ENCODE measurements at regions not wholly inside any gene's neighbourhood (a gene's known extent, or its start where the extent isn't known, plus 50 kb on each side); places are given as distances from the start of the nearest gene placed in this dataset.

GRCh38 chr18:78087338-78087737, 837.7 kb downstream of the GALR1 start:
- Histone ChIP-seq H3K36me3 (ENCODE audit: control insufficient read depth in 2 of 3, insufficient read depth in 3 of 3, low read length in 3 of 3) (no peaks in the 10 kb centered on the region), H3K4me3 (ENCODE audit: low read length) (no peak overlapping the region), H3K27me3 (ENCODE audit: control insufficient read depth in 2 of 2, insufficient read depth in 2 of 2, low read length in 2 of 2) (no peaks in the 10 kb centered on the region), H3K9me3 (ENCODE audit: control insufficient read depth in 2 of 3, low read length in 3 of 3) (no peaks in the 10 kb centered on the region), H3K27ac (ENCODE audit: low read depth, low read length) (no peak overlapping the region), H3K4me1 (ENCODE audit: control insufficient read depth in 2 of 2, insufficient read depth in 2 of 2, low read length in 2 of 2) (no peaks in the 10 kb centered on the region)
- POLR2A ChIA-PET: no interaction called here
- H3K9me3 Mint-ChIP-seq: peaks cover 0 to 5% (median 0%) of the 10 kb centered on the region in 11 donors
- no peaks in the 10 kb centered on the region for H3K36me3 Mint-ChIP-seq
- DNase-seq: no peak
- no peak for ATAC-seq
- H3K27ac Mint-ChIP-seq: no peak overlapping the region
- no peaks in the 10 kb centered on the region for H3K4me1 Mint-ChIP-seq
- peaks cover 0 to 19% (median 0%) of the 10 kb centered on the region in 5 donors for H3K27me3 Mint-ChIP-seq
- intact Hi-C loops (cut with micrococcal nuclease): no loop called here
- no peak overlapping the region for H3K4me3 Mint-ChIP-seq
- CTCF ChIA-PET: no interaction called here

- Mint-ChIP-seq H3K27me3 (no peaks in the 10 kb centered on the region), H3K4me3 (no peak overlapping the region), H3K27ac (no peak overlapping the region), H3K4me1 (no peaks in the 10 kb centered on the region), H3K36me3 (no peaks in the 10 kb centered on the region), H3K9me3 (peaks cover 0 to 5% (median 0%) of the 10 kb centered on the region in 11 donors)
- no peaks in the 10 kb centered on the region for H3K27me3 ChIP-seq (ENCODE audit: control insufficient read depth in 2 of 2, insufficient read depth in 2 of 2, low read length in 2 of 2)
- ATAC-seq: no peak
- H3K36me3 ChIP-seq (ENCODE audit: control insufficient read depth in 2 of 3, insufficient read depth in 3 of 3, low read length in 3 of 3): no peaks in the 10 kb centered on the region
- POLR2A ChIA-PET: no interaction called here
- no peak overlapping the region for H3K27ac ChIP-seq (ENCODE audit: low read depth, low read length)
- DNase-seq: no peak
- CTCF ChIA-PET: no interaction called here
- H3K4me1 ChIP-seq (ENCODE audit: control insufficient read depth in 2 of 2, insufficient read depth in 2 of 2, low read length in 2 of 2): no peaks in the 10 kb centered on the region
- intact Hi-C loops (cut with micrococcal nuclease): no loop called here
- no peak overlapping the region for H3K4me3 ChIP-seq (ENCODE audit: low read length)
- no peaks in the 10 kb centered on the region for H3K9me3 ChIP-seq (ENCODE audit: control insufficient read depth in 2 of 3, low read length in 3 of 3)
Measured at GRCh38 chr18:78090584-78090983, 840.9 kb downstream of the GALR1 start.

GRCh38 chr18:78092901-78093300, 843.3 kb downstream of the GALR1 start:
- POLR2A ChIA-PET: no interaction called here

GRCh38 chr18:78099979-78100588, 850.4 kb downstream of the GALR1 start:
- Mint-ChIP-seq H3K36me3 (no peaks in the 10 kb centered on the region), H3K27ac (no peak overlapping the region), H3K9me3 (peaks cover 0 to 17% (median 5%) of the 10 kb centered on the region in 11 donors), H3K4me1 (no peaks in the 10 kb centered on the region), H3K4me3 (no peak overlapping the region), H3K27me3 (peaks cover 0 to 17% (median 3%) of the 10 kb centered on the region in 5 donors)
- intact Hi-C loops (cut with micrococcal nuclease): no loop called here
- ChIA-PET CTCF (no interaction called here), POLR2A (no interaction called here)
- H3K27me3 ChIP-seq (ENCODE audit: control insufficient read depth in 2 of 2, insufficient read depth in 2 of 2, low read length in 2 of 2): no peaks in the 10 kb centered on the region
- H3K27ac ChIP-seq (ENCODE audit: low read depth, low read length): no peak overlapping the region
- no peaks in the 10 kb centered on the region for H3K36me3 ChIP-seq (ENCODE audit: control insufficient read depth in 2 of 3, insufficient read depth in 3 of 3, low read length in 3 of 3)
- H3K4me1 ChIP-seq (ENCODE audit: control insufficient read depth in 2 of 2, insufficient read depth in 2 of 2, low read length in 2 of 2): no peaks in the 10 kb centered on the region
- ATAC-seq (no peak), DNase-seq (no peak)
- H3K4me3 ChIP-seq (ENCODE audit: low read length): no peak overlapping the region
- H3K9me3 ChIP-seq (ENCODE audit: control insufficient read depth in 2 of 3, low read length in 3 of 3): no peaks in the 10 kb centered on the region

More at GRCh38 chr18:78092901-78093300, 843.3 kb downstream of the GALR1 start:
- Mint-ChIP-seq H3K27me3 (peaks cover 0 to 9% (median 3%) of the 10 kb centered on the region in 5 donors), H3K36me3 (no peaks in the 10 kb centered on the region), H3K27ac (no peak overlapping the region), H3K9me3 (peaks cover 0 to 11% (median 0%) of the 10 kb centered on the region in 11 donors), H3K4me1 (no peaks in the 10 kb centered on the region), H3K4me3 (no peak overlapping the region)
- intact Hi-C loops (cut with micrococcal nuclease): no loop called here
- DNase-seq (no peak), ATAC-seq (no peak)
- H3K4me1 ChIP-seq (ENCODE audit: control insufficient read depth in 2 of 2, insufficient read depth in 2 of 2, low read length in 2 of 2): no peaks in the 10 kb centered on the region
- no peak overlapping the region for H3K4me3 ChIP-seq (ENCODE audit: low read length)
- H3K27me3 ChIP-seq (ENCODE audit: control insufficient read depth in 2 of 2, insufficient read depth in 2 of 2, low read length in 2 of 2): no peaks in the 10 kb centered on the region
- CTCF ChIA-PET: no interaction called here
- no peak overlapping the region for H3K27ac ChIP-seq (ENCODE audit: low read depth, low read length)
- H3K9me3 ChIP-seq (ENCODE audit: control insufficient read depth in 2 of 3, low read length in 3 of 3): no peaks in the 10 kb centered on the region
- no peaks in the 10 kb centered on the region for H3K36me3 ChIP-seq (ENCODE audit: control insufficient read depth in 2 of 3, insufficient read depth in 3 of 3, low read length in 3 of 3)

- Mint-ChIP-seq H3K27ac (no peak overlapping the region), H3K27me3 (peaks cover 0 to 17% (median under 1%) of the 10 kb centered on the region in 5 donors), H3K4me1 (no peaks in the 10 kb centered on the region), H3K4me3 (no peak overlapping the region), H3K36me3 (no peaks in the 10 kb centered on the region), H3K9me3 (peaks cover 0 to 13% (median 5%) of the 10 kb centered on the region in 11 donors)
- Histone ChIP-seq H3K4me1 (ENCODE audit: control insufficient read depth in 2 of 2, insufficient read depth in 2 of 2, low read length in 2 of 2) (no peaks in the 10 kb centered on the region), H3K4me3 (ENCODE audit: low read length) (no peak overlapping the region), H3K9me3 (ENCODE audit: control insufficient read depth in 2 of 3, low read length in 3 of 3) (no peaks in the 10 kb centered on the region), H3K27me3 (ENCODE audit: control insufficient read depth in 2 of 2, insufficient read depth in 2 of 2, low read length in 2 of 2) (no peaks in the 10 kb centered on the region), H3K27ac (ENCODE audit: low read depth, low read length) (no peak overlapping the region), H3K36me3 (ENCODE audit: control insufficient read depth in 2 of 3, insufficient read depth in 3 of 3, low read length in 3 of 3) (no peaks in the 10 kb centered on the region)
- ATAC-seq: no peak
- ChIA-PET CTCF (no interaction called here), POLR2A (no interaction called here)
- intact Hi-C loops (cut with micrococcal nuclease): no loop called here
- DNase-seq: no peak
Measured at GRCh38 chr18:78101091-78101490, 851.4 kb downstream of the GALR1 start.

- Mint-ChIP-seq H3K9me3 (peaks cover 0 to 13% (median 8%) of the 10 kb centered on the region in 11 donors), H3K4me3 (no peak overlapping the region), H3K27ac (no peak overlapping the region), H3K36me3 (no peaks in the 10 kb centered on the region), H3K27me3 (peaks cover 0 to 20% (median under 1%) of the 10 kb centered on the region in 5 donors), H3K4me1 (no peaks in the 10 kb centered on the region)
- H3K36me3 ChIP-seq (ENCODE audit: control insufficient read depth in 2 of 3, insufficient read depth in 3 of 3, low read length in 3 of 3): no peaks in the 10 kb centered on the region
- ATAC-seq (no peak), DNase-seq (no peak)
- no peaks in the 10 kb centered on the region for H3K4me1 ChIP-seq (ENCODE audit: control insufficient read depth in 2 of 2, insufficient read depth in 2 of 2, low read length in 2 of 2)
- H3K9me3 ChIP-seq (ENCODE audit: control insufficient read depth in 2 of 3, low read length in 3 of 3): no peaks in the 10 kb centered on the region
- intact Hi-C loops (cut with micrococcal nuclease): no loop called here
- ChIA-PET POLR2A (no interaction called here), CTCF (no interaction called here)
- H3K27me3 ChIP-seq (ENCODE audit: control insufficient read depth in 2 of 2, insufficient read depth in 2 of 2, low read length in 2 of 2): no peaks in the 10 kb centered on the region
- H3K4me3 ChIP-seq (ENCODE audit: low read length): no peak overlapping the region
- H3K27ac ChIP-seq (ENCODE audit: low read depth, low read length): no peak overlapping the region
Measured at GRCh38 chr18:78102135-78102534, 852.5 kb downstream of the GALR1 start.

GRCh38 chr18:78105611-78106010, 856.0 kb downstream of the GALR1 start:
- no peaks in the 10 kb centered on the region for H3K27me3 ChIP-seq (ENCODE audit: control insufficient read depth in 2 of 2, insufficient read depth in 2 of 2, low read length in 2 of 2)
- ATAC-seq: no peak
- H3K9me3 Mint-ChIP-seq: peaks cover 0 to 21% (median 6%) of the 10 kb centered on the region in 11 donors
- CTCF ChIA-PET: no interaction called here
- no peak overlapping the region for H3K27ac ChIP-seq (ENCODE audit: low read depth, low read length)
- H3K4me1 ChIP-seq (ENCODE audit: control insufficient read depth in 2 of 2, insufficient read depth in 2 of 2, low read length in 2 of 2): no peaks in the 10 kb centered on the region
- no peak overlapping the region for H3K4me3 Mint-ChIP-seq
- DNase-seq: no peak
- no peak overlapping the region for H3K4me3 ChIP-seq (ENCODE audit: low read length)
- H3K27me3 Mint-ChIP-seq: peaks cover 0 to 31% (median 0%) of the 10 kb centered on the region in 5 donors
- no peak overlapping the region for H3K27ac Mint-ChIP-seq
- POLR2A ChIA-PET: no interaction called here
- no peaks in the 10 kb centered on the region for H3K9me3 ChIP-seq (ENCODE audit: control insufficient read depth in 2 of 3, low read length in 3 of 3)
- no peaks in the 10 kb centered on the region for H3K36me3 ChIP-seq (ENCODE audit: control insufficient read depth in 2 of 3, insufficient read depth in 3 of 3, low read length in 3 of 3)
- H3K36me3 Mint-ChIP-seq: no peaks in the 10 kb centered on the region
- intact Hi-C loops (cut with micrococcal nuclease): no loop called here
- H3K4me1 Mint-ChIP-seq: no peaks in the 10 kb centered on the region
